IPS-20b (cell line): ENCODE measurements at regions not wholly inside any gene's neighbourhood (a gene's known extent, or its start where the extent isn't known, plus 50 kb on each side); places are given as distances from the start of the nearest gene placed in this dataset.
"Not testable (repeated sequence)": the region's sequence is repeated elsewhere in the genome, so short reads cannot be mapped to it uniquely, and the experiment has no call there.

ENCODE experiments used
- H3K27ac ChIP-seq: one replicate; pipeline ENCODE4 v1.5.1; 2013; ENCODE audit warnings: low read length
- H3K27me3 ChIP-seq: 2 replicates; pipeline ENCODE4 v1.6.1; 2013; ENCODE audit warnings: mild to moderate bottlenecking, low read length, inconsistent platforms; ENCODE audit not compliant: insufficient read depth
- H3K36me3 ChIP-seq: 2 replicates; pipeline ENCODE4 v1.6.1; 2013; ENCODE audit warnings: low read depth, mild to moderate bottlenecking, inconsistent platforms, low read length, moderate library complexity; ENCODE audit not compliant: insufficient read depth
- H3K4me1 ChIP-seq: 2 replicates; pipeline ENCODE4 v1.6.1; 2013; ENCODE audit warnings: mild to moderate bottlenecking, control low read depth, inconsistent platforms, low read length, moderate library complexity; ENCODE audit not compliant: insufficient read depth
- H3K4me3 ChIP-seq: 2 replicates; pipeline ENCODE4 v1.5.1; 2013; ENCODE audit warnings: mild to moderate bottlenecking, low read length, inconsistent platforms
- H3K9ac ChIP-seq: 2 replicates; pipeline ENCODE4 v1.6.1; 2013; ENCODE audit warnings: low read depth, mild to moderate bottlenecking, inconsistent platforms, low read length, moderate library complexity
- H3K9me3 ChIP-seq: 2 replicates; pipeline ENCODE4 v1.6.1; 2013; ENCODE audit warnings: mild to moderate bottlenecking, low read depth, low read length, inconsistent platforms; ENCODE audit not compliant: insufficient read depth

GRCh38 chr20:48019940-48020339 lies 234.7 kb upstream of the SULF2 start:
- Histone ChIP-seq H3K27ac (no peak overlapping the region), H3K27me3 (no peaks in the 10 kb centered on the region), H3K4me3 (no peak overlapping the region), H3K9ac (no peak overlapping the region), H3K9me3 (no peaks in the 10 kb centered on the region; the same call in 1 of the 2 replicates), H3K4me1 (peaks cover 5% of the 10 kb centered on the region; the same call in 1 of the 2 replicates), H3K36me3 (no peaks in the 10 kb centered on the region)

DNA sequence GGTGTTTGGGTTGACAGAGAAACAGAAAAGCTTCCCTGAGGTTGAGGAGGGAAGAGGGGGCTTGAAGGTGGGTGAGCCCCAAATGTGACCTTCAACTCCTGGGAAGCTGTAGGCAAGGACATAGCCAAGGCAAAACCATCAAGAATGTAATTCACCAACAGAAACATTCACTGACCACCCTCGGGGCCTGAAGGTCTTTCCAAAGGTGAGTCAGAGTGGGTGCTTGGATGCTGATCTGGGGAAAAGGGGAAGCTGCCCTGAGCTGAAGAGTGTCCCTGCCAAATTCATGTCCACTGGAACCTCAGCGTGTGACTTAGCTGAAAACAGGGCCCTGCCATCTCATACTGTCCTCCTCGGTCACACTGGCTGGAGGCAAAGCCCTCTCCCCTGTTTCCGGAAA lies 234.2 kb upstream of the SULF2 start:
- Histone ChIP-seq H3K4me1 (peaks cover under 1% of the 10 kb centered on the region; the same call in 1 of the 2 replicates), H3K27ac (no peak overlapping the region), H3K27me3 (no peaks in the 10 kb centered on the region)

GRCh38 chr20:48018851-48019250 lies 233.6 kb upstream of the SULF2 start:
- H3K4me3 ChIP-seq, H3K27ac ChIP-seq, H3K27me3 ChIP-seq, H3K4me1 ChIP-seq, H3K9ac ChIP-seq, H3K36me3 ChIP-seq, H3K9me3 ChIP-seq: not testable (repeated sequence)

More for the DNA sequence above, 234.2 kb upstream of the SULF2 start:
- no peak overlapping the region for H3K4me3 ChIP-seq
- H3K9ac ChIP-seq, result no peak overlapping the region
- no peaks in the 10 kb centered on the region; the same call in 1 of the 2 replicates for H3K9me3 ChIP-seq
- no peaks in the 10 kb centered on the region for H3K36me3 ChIP-seq

- H3K4me3 ChIP-seq, result no peak overlapping the region
- no peaks in the 10 kb centered on the region; the same call in 1 of the 2 replicates for H3K9me3 ChIP-seq
- no peak overlapping the region for H3K27ac ChIP-seq
- H3K36me3 ChIP-seq, result no peaks in the 10 kb centered on the region
- H3K27me3 ChIP-seq, result no peaks in the 10 kb centered on the region
- H3K9ac ChIP-seq, result no peak overlapping the region
- no peaks in the 10 kb centered on the region for H3K4me1 ChIP-seq
These were observed 232.7 kb upstream of the SULF2 start for GRCh38 chr20:48017992-48018391.

DNA sequence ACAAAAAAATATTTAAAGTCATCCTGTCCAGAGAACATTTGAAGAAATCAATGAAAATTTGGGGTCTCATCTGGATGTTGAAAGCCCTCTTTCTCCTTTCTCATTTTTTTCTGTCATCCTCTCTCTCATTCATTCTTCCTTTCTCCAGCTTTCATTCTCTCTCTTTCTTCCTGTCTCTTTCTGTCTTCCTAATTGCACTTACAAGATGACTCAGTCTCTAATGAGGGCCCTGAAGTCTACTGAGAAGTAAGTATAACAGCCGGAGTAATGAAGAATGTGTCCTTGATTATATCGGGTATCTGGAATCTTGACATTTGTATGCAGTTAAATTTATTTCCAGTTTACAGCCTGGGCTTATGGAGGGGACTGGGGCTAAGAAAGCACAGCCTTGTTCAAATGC lies 232.2 kb upstream of the SULF2 start:
- no peaks in the 10 kb centered on the region; the same call in 1 of the 2 replicates for H3K9me3 ChIP-seq
- no peak overlapping the region for H3K9ac ChIP-seq
- H3K4me1 ChIP-seq, result no peaks in the 10 kb centered on the region
- no peaks in the 10 kb centered on the region for H3K36me3 ChIP-seq
- H3K4me3 ChIP-seq, result no peak overlapping the region
- no peak overlapping the region for H3K27ac ChIP-seq
- H3K27me3 ChIP-seq, result no peaks in the 10 kb centered on the region

GRCh38 chr20:48015943-48016723 lies 230.9 kb upstream of the SULF2 start:
- Histone ChIP-seq H3K36me3 (no peaks in the 10 kb centered on the region), H3K4me1 (no peaks in the 10 kb centered on the region), H3K27me3 (no peaks in the 10 kb centered on the region), H3K4me3 (no peak overlapping the region), H3K9ac (no peak overlapping the region), H3K27ac (no peak overlapping the region), H3K9me3 (peaks cover 8% of the 10 kb centered on the region)

DNA sequence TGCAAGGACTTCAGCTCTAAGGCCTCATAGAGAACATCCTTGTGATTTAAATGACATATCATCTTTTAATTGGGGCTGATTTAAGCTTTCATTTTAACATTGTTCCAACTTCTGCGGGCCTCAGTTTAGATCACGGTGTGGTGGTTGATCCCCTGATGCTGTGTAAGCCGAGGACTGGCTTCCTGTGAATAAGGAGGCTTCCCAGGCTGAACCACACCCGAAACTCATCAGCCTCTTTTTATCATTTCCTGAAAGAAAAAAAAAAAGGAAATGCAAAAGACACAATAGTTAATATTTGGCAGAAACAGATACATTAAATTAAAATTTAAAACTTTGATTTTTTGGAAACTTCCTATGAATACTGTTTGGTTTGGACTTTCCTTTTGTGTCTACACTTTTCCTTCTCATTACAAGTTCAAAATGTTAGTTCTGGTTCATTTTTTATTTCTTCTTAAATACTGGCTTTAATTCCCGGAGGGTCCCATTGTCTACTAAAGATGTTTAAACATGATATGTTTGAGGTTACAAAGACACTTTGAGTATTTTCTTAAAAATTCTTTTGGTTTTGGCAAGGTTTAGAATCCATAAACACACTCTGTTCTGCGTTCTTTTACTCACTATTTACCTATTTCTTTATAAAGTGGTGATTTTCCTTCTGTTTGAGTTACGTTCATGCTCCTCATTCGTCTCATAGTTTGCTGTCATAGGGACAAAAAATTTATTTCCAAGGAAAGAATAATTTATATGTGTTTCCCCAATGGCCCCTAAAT lies 230.0 kb upstream of the SULF2 start:
- Histone ChIP-seq H3K36me3 (no peaks in the 10 kb centered on the region), H3K27ac (no peak overlapping the region), H3K4me1 (no peaks in the 10 kb centered on the region), H3K9ac (no peak overlapping the region), H3K4me3 (no peak overlapping the region), H3K9me3 (peaks cover 16% of the 10 kb centered on the region), H3K27me3 (no peaks in the 10 kb centered on the region)

GRCh38 chr20:48012401-48012974 lies 227.2 kb upstream of the SULF2 start:
- peaks cover 22% of the 10 kb centered on the region for H3K9me3 ChIP-seq
- H3K36me3 ChIP-seq, result no peaks in the 10 kb centered on the region
- no peak overlapping the region for H3K9ac ChIP-seq
- H3K27ac ChIP-seq, result no peak overlapping the region
- H3K4me1 ChIP-seq, result no peaks in the 10 kb centered on the region
- no peaks in the 10 kb centered on the region for H3K27me3 ChIP-seq
- H3K4me3 ChIP-seq, result no peak overlapping the region

- Histone ChIP-seq H3K27me3 (no peaks in the 10 kb centered on the region), H3K9me3 (peaks cover 22% of the 10 kb centered on the region), H3K4me3 (no peak overlapping the region), H3K9ac (no peak overlapping the region), H3K36me3 (no peaks in the 10 kb centered on the region), H3K27ac (no peak overlapping the region), H3K4me1 (no peaks in the 10 kb centered on the region)
These were observed 225.7 kb upstream of the SULF2 start for GRCh38 chr20:48011025-48011424.

GRCh38 chr20:48010623-48011022 lies 225.3 kb upstream of the SULF2 start:
- H3K9ac ChIP-seq, result no peak overlapping the region
- no peaks in the 10 kb centered on the region for H3K27me3 ChIP-seq
- no peaks in the 10 kb centered on the region for H3K4me1 ChIP-seq
- H3K27ac ChIP-seq, result no peak overlapping the region
- no peak overlapping the region for H3K4me3 ChIP-seq
- H3K9me3 ChIP-seq, result peaks cover 22% of the 10 kb centered on the region
- H3K36me3 ChIP-seq, result no peaks in the 10 kb centered on the region

- H3K27ac ChIP-seq, result no peak overlapping the region
- no peak overlapping the region for H3K9ac ChIP-seq
- H3K36me3 ChIP-seq, result no peaks in the 10 kb centered on the region
These were observed 223.7 kb upstream of the SULF2 start for GRCh38 chr20:48008850-48009515.

More at GRCh38 chr20:48008850-48009515, 223.7 kb upstream of the SULF2 start:
- H3K9me3 ChIP-seq, result peaks cover 22% of the 10 kb centered on the region
- H3K27me3 ChIP-seq, result no peaks in the 10 kb centered on the region
- no peak overlapping the region for H3K4me3 ChIP-seq
- H3K4me1 ChIP-seq, result no peaks in the 10 kb centered on the region
